Uterus (tissue), 2 donors: ENCODE measurements at regions not wholly inside any gene's neighbourhood (a gene's known extent, or its start where the extent isn't known, plus 50 kb on each side); places are given as distances from the start of the nearest gene placed in this dataset.

Experiments used
- POLR2A ChIP-seq, 2 donors: fragments of 450-650 bp; IDR thresholded peaks; one replicate each; pipeline ENCODE4 v1.6.1; 2016; ENCODE audit warnings: antibody characterized with exemption in 2 of 2, mild to moderate bottlenecking in 1 of 2, moderate library complexity in 1 of 2
- TF ChIP-seq, protein P1 (sequence below), 4 experiments: fragments of 200-600 bp in 2 of 4; fragments of 450-650 bp in 2 of 4; sonication (generic) in 2 of 4; IDR thresholded peaks; one replicate each; pipeline ENCODE4 v1.5.1; 2016 to 2019; ENCODE audit warnings: antibody characterized with exemption in 4 of 4, mild to moderate bottlenecking in 2 of 4, moderate library complexity in 1 of 4

DNA sequence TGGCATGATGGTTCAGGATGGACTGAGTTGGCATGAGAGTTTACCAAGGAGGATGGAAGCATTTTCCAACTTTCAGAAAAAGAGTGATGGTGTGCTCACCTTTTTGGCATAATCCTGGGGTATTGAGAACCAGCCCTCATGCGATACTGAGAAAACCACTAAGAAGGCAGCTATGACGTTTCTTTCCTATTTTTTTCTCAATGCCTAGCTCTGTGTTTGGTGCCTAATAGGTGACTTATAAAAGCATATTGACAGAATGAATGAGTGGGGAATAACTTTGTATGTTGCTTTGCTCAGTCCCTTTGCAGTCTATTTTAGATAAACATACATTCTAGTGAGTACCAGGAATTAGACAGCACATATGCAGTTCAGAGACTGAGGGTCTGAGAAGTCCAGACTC lies 816.3 kb downstream of the DHX35 start:
- TF ChIP-seq POLR2A (IDR thresholded peaks at IDR 0.05), result no peak
- TF ChIP-seq, protein P1, sequence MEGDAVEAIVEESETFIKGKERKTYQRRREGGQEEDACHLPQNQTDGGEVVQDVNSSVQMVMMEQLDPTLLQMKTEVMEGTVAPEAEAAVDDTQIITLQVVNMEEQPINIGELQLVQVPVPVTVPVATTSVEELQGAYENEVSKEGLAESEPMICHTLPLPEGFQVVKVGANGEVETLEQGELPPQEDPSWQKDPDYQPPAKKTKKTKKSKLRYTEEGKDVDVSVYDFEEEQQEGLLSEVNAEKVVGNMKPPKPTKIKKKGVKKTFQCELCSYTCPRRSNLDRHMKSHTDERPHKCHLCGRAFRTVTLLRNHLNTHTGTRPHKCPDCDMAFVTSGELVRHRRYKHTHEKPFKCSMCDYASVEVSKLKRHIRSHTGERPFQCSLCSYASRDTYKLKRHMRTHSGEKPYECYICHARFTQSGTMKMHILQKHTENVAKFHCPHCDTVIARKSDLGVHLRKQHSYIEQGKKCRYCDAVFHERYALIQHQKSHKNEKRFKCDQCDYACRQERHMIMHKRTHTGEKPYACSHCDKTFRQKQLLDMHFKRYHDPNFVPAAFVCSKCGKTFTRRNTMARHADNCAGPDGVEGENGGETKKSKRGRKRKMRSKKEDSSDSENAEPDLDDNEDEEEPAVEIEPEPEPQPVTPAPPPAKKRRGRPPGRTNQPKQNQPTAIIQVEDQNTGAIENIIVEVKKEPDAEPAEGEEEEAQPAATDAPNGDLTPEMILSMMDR (IDR thresholded peaks at IDR 0.05), result no peak
